BJ (cell line): ENCODE measurements at regions not wholly inside any gene's neighbourhood (a gene's known extent, or its start where the extent isn't known, plus 50 kb on each side); places are given as distances from the start of the nearest gene placed in this dataset.

Source experiments
- CTCF ChIA-PET: fragments of 350-600 bp; formaldehyde crosslinking; extraction: SDS; loops from one replicate; lab custom pipeline; 2021; ENCODE audit warnings: antibody characterized with exemption, inconsistent platforms; lab: Yijun Ruan, JAX
- POLR2A ChIA-PET: fragments of 300-600 bp; sonication (Branson Sonifier 250); formaldehyde crosslinking; extraction: SDS; loops from one replicate; lab custom pipeline; 2021; ENCODE audit warnings: antibody characterized with exemption; lab: Charles Lee
- DNase-seq: peaks from one replicate; pipeline ENCODE4 v3.0.0-alpha.2; 2011; ENCODE audit warnings: low read depth
- H3K27me3 ChIP-seq: 2 replicates; pipeline ENCODE4 v1.6.0; 2011; ENCODE audit warnings: low read length; ENCODE audit not compliant: control insufficient read depth, insufficient read depth
- H3K36me3 ChIP-seq: 2 replicates; pipeline ENCODE4 v1.5.1; 2011; ENCODE audit warnings: low read length; ENCODE audit not compliant: control insufficient read depth, insufficient read depth
- H3K4me3 ChIP-seq: 2 replicates; pipeline ENCODE4 v1.5.1; 2011; ENCODE audit warnings: low read depth, mild to moderate bottlenecking, control low read depth, low read length
- TF ChIP-seq, protein P1 (sequence below): IDR thresholded peaks from 2 replicates; pipeline ENCODE4 v1.5.1; 2011; ENCODE audit warnings: low read depth, mild to moderate bottlenecking, control low read depth, inconsistent platforms, low read length, moderate library complexity; ENCODE audit not compliant: insufficient read depth

- CTCF ChIA-PET, result no interaction called here
- POLR2A ChIA-PET, result no interaction called here
- DNase-seq, result peak; percentile 2
- no peak overlapping the region for H3K4me3 ChIP-seq
- TF ChIP-seq, protein P1, sequence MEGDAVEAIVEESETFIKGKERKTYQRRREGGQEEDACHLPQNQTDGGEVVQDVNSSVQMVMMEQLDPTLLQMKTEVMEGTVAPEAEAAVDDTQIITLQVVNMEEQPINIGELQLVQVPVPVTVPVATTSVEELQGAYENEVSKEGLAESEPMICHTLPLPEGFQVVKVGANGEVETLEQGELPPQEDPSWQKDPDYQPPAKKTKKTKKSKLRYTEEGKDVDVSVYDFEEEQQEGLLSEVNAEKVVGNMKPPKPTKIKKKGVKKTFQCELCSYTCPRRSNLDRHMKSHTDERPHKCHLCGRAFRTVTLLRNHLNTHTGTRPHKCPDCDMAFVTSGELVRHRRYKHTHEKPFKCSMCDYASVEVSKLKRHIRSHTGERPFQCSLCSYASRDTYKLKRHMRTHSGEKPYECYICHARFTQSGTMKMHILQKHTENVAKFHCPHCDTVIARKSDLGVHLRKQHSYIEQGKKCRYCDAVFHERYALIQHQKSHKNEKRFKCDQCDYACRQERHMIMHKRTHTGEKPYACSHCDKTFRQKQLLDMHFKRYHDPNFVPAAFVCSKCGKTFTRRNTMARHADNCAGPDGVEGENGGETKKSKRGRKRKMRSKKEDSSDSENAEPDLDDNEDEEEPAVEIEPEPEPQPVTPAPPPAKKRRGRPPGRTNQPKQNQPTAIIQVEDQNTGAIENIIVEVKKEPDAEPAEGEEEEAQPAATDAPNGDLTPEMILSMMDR, result no peak
- H3K36me3 ChIP-seq, result no peaks in the 10 kb centered on the region
- no peaks in the 10 kb centered on the region for H3K27me3 ChIP-seq
Observed at GRCh38 chr1:164051782-164052181, 507.2 kb upstream of the PBX1 start.

DNA sequence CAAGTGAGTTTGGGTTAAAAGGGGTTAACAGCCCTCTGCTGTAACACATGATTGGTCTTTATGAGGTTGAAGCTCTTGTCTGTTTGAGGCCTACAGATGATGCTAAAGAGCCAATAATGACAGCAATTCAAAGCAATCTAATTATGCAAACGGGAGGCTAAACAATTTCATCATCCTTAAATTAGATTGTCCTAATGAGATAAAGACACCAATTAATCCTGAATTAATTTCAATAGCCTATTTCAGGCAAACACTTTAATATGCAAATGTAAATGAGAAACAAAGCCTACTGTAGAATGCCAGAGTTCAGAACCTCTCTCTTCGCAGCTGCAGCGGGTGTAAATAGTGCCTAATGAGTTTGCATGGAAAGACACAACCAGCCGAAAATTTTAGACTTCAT lies 504.7 kb upstream of the PBX1 start:
- Histone ChIP-seq H3K36me3 (no peaks in the 10 kb centered on the region), H3K27me3 (no peaks in the 10 kb centered on the region), H3K4me3 (no peak overlapping the region)
- TF ChIP-seq, protein P1, result no peak
- CTCF ChIA-PET, result no interaction called here
- no peak for DNase-seq
- POLR2A ChIA-PET, result no interaction called here

DNA sequence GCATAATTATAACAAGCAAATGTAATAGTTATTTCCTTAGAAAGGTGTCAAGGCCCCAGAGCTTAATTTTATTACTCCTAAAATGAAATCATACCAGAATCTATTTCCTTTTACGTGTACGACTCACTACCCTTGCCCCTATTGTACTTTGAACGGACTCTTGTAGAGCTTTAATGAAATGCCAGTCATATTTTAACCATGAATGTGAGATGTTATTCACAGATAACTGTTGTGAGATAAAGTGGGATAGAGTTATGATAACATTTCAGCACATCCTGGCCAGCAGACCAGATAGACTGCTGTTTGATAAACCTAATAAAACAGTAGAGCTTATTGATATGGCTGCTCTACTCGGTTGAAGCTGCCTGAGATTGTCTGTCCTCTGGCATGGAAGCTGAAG lies 500.8 kb upstream of the PBX1 start:
- ChIA-PET POLR2A (no interaction called here), CTCF (no interaction called here)
- no peak overlapping the region for H3K4me3 ChIP-seq
- H3K36me3 ChIP-seq, result no peaks in the 10 kb centered on the region
- H3K27me3 ChIP-seq, result no peaks in the 10 kb centered on the region
- DNase-seq, result peak; percentile 1
- TF ChIP-seq, protein P1, result no peak

GRCh38 chr1:164061528-164061927 lies 497.5 kb upstream of the PBX1 start:
- Histone ChIP-seq H3K4me3 (no peak overlapping the region), H3K36me3 (no peaks in the 10 kb centered on the region), H3K27me3 (no peaks in the 10 kb centered on the region)
- DNase-seq, result no peak
- TF ChIP-seq, protein P1, result no peak
- ChIA-PET POLR2A (no interaction called here), CTCF (no interaction called here)

GRCh38 chr1:164064501-164064900 lies 494.5 kb upstream of the PBX1 start:
- Histone ChIP-seq H3K27me3 (no peaks in the 10 kb centered on the region), H3K4me3 (no peak overlapping the region), H3K36me3 (no peaks in the 10 kb centered on the region)
- ChIA-PET POLR2A (no interaction called here), CTCF (interaction anchor here (0.8 kb wide), 1 partner anchor 230 kb away, joined by 3 read pairs; no protein-coding TSS in a partner anchor)
- TF ChIP-seq, protein P1, result no peak
- no peak for DNase-seq
